Progenitor cell of endocrine pancreas (in vitro differentiated cells): ENCODE measurements at regions not wholly inside any gene's neighbourhood (a gene's known extent, or its start where the extent isn't known, plus 50 kb on each side); places are given as distances from the start of the nearest gene placed in this dataset.
A peak's percentile ranks its signal among the peaks of the same experiment; 100 is the strongest.

Experiments
- DNase-seq: peaks from one replicate; pipeline ENCODE4 v3.0.0; 2021; ENCODE audit warnings: low spot score; ENCODE audit not compliant: unreplicated experiment
- H3K27ac Mint-ChIP-seq: 2 replicates; pipeline ENCODE4 v1.8.0; 2021; ENCODE audit warnings: mild to moderate bottlenecking, moderate library complexity, mixed read lengths
- H3K27me3 Mint-ChIP-seq: 2 replicates; pipeline ENCODE4 v1.8.0; 2021; ENCODE audit warnings: mixed read lengths
- H3K36me3 Mint-ChIP-seq: 2 replicates; pipeline ENCODE4 v1.8.0; 2022; ENCODE audit warnings: mixed read lengths; ENCODE audit not compliant: insufficient read depth
- H3K4me1 Mint-ChIP-seq: 2 replicates; pipeline ENCODE4 v1.8.0; 2021; ENCODE audit warnings: low read depth, mixed read lengths
- H3K4me3 Mint-ChIP-seq: 2 replicates; pipeline ENCODE4 v1.8.0; 2021; ENCODE audit warnings: low read depth, mild to moderate bottlenecking, moderate library complexity, mixed read lengths
- H3K9me3 Mint-ChIP-seq: 2 replicates; pipeline ENCODE4 v1.8.0; 2021; ENCODE audit warnings: low read depth, mixed read lengths
- CTCF ChIP-seq: fragments of 200-600 bp; sonication (generic); IDR thresholded peaks from one replicate; pipeline ENCODE4 v1.5.0; 2021; ENCODE audit warnings: antibody characterized with exemption, mild to moderate bottlenecking; ENCODE audit not compliant: unreplicated experiment

DNA sequence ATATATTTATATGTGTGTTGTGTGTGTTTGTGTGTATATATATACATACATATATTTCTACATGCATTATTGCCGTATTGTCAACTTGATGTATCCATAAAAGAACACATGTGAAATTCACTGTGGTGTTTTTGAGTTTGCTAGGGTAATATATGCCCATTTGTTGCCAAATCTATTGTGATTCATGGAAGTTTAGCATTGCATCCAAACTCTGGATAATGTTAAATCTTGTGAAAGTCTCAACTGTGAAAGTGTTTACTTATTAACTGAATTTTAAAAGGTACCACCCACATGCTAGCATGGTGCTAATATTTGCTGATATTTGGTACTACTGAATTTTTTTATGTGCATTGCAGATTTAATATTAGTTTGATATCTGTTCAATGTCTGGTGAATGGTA is 96.6 kb upstream of the SLC8A1 start:
- Mint-ChIP-seq H3K27ac (no peak overlapping the region), H3K36me3 (no peaks in the 10 kb centered on the region), H3K9me3 (peaks cover 4% of the 10 kb centered on the region), H3K4me1 (peaks cover 12% of the 10 kb centered on the region), H3K27me3 (peaks cover 2% of the 10 kb centered on the region), H3K4me3 (no peak overlapping the region)
- no peak for DNase-seq
- TF ChIP-seq CTCF, result no peak

DNA sequence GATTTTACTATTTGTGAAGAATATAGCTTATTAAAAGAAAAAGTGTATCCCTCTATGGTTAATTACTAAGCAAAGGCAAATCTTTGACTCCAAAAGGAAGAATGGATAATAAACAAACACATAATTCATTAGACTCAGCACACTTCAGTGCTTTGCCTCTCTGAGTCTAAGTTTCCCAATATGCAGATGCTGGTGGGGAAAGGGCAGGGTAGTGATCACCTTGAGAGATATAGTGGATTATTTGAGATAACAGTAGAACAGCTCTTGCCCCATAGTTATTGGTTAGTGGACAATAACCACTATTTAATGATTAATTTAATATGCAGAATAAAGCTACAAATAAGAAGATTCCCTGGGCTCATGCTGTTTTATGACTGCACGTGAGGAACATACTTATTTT is 98.2 kb upstream of the SLC8A1 start:
- no peaks in the 10 kb centered on the region for H3K36me3 Mint-ChIP-seq
- H3K27me3 Mint-ChIP-seq, result peaks cover 3% of the 10 kb centered on the region
- DNase-seq, result no peak
- H3K4me3 Mint-ChIP-seq, result no peak overlapping the region
- peaks cover 2% of the 10 kb centered on the region for H3K4me1 Mint-ChIP-seq
- peaks cover 2% of the 10 kb centered on the region for H3K9me3 Mint-ChIP-seq
- TF ChIP-seq CTCF, result no peak
- no peak overlapping the region for H3K27ac Mint-ChIP-seq

GRCh38 chr2:40551081-40551480 is 99.2 kb upstream of the SLC8A1 start:
- DNase-seq, result no peak
- Mint-ChIP-seq H3K36me3 (no peaks in the 10 kb centered on the region), H3K4me3 (no peak overlapping the region), H3K27me3 (peaks cover 6% of the 10 kb centered on the region), H3K27ac (no peak overlapping the region), H3K9me3 (no peaks in the 10 kb centered on the region), H3K4me1 (peaks cover 1% of the 10 kb centered on the region)
- no peak for TF ChIP-seq CTCF

DNA sequence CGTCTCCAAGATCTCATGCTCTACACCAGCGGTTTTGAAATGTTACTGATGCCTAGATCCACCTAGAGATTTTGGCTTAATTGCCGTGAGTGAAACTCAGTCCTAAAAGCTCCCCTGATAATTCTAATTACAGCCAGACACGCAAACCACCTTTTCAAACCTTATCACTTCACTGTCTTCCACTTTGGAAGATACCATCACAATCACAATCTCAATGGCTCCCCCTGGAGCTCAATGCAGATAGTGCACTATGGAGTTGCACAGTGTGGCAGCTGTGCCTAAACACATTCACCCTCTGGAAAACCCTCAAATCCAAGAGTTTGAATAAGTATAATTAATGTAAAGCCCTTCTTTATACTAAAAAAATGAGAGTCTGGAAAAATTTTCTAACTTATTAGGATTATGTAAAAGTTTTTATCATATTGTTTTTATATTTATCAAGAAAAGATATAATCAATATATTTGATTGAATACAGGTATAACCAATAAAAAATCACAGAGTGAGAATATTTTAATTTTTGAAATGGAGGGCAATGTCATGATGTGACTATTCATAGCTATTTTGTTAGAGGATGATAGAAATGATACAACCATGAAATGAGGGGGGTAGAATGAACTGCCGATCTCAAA is 102.9 kb upstream of the SLC8A1 start:
- peak; percentile 28 for DNase-seq
- Mint-ChIP-seq H3K4me1 (peaks cover 1% of the 10 kb centered on the region), H3K9me3 (no peaks in the 10 kb centered on the region), H3K27me3 (peaks cover 6% of the 10 kb centered on the region), H3K4me3 (no peak overlapping the region), H3K27ac (no peak overlapping the region), H3K36me3 (no peaks in the 10 kb centered on the region)
- TF ChIP-seq CTCF, result peak; percentile 74

GRCh38 chr2:40556293-40556692 is 104.4 kb upstream of the SLC8A1 start:
- H3K9me3 Mint-ChIP-seq, result no peaks in the 10 kb centered on the region
- TF ChIP-seq CTCF, result no peak
- no peak for DNase-seq

More at GRCh38 chr2:40556293-40556692, 104.4 kb upstream of the SLC8A1 start:
- Mint-ChIP-seq H3K4me1 (peaks cover 1% of the 10 kb centered on the region), H3K27ac (no peak overlapping the region), H3K36me3 (no peaks in the 10 kb centered on the region), H3K4me3 (no peak overlapping the region), H3K27me3 (peaks cover 6% of the 10 kb centered on the region)
